Right atrium auricular region (tissue), 2 donors: ENCODE measurements at regions not wholly inside any gene's neighbourhood (a gene's known extent, or its start where the extent isn't known, plus 50 kb on each side); places are given as distances from the start of the nearest gene placed in this dataset.

Source experiments
- DNase-seq: peaks from one replicate; pipeline ENCODE4 v3.0.0-alpha.2; 2019; ENCODE audit warnings: low spot score
- H3K27ac ChIP-seq, 2 donors: fragments of 200-600 bp; sonication (generic); 1 replicate in 1 of 2; 2 replicates in 1 of 2; pipeline ENCODE4 v1.5.1; 2016 to 2019
- H3K27me3 ChIP-seq, 2 donors: fragments of 200-600 bp; sonication (generic); one replicate each; pipeline versions ENCODE4 v1.5.1 to v1.6.0; 2017 to 2019
- H3K36me3 ChIP-seq: fragments of 200-600 bp; sonication (generic); one replicate; pipeline ENCODE4 v1.5.1; 2016
- H3K4me1 ChIP-seq, 2 donors: fragments of 200-600 bp; sonication (generic); one replicate each; pipeline versions ENCODE4 v1.5.1 to v1.6.0; 2017 to 2019
- H3K4me3 ChIP-seq, 2 donors: fragments of 200-600 bp; sonication (generic); 1 replicate in 1 of 2; 2 replicates in 1 of 2; pipeline ENCODE4 v1.5.1; 2017 to 2019; ENCODE audit warnings: mild to moderate bottlenecking in 1 of 2, moderate library complexity in 1 of 2
- H3K9me3 ChIP-seq, 2 donors: fragments of 200-600 bp; sonication (generic); one replicate each; pipeline ENCODE4 v1.5.1; 2019
- TF ChIP-seq, protein P1 (sequence below), 2 donors: fragments of 200-600 bp; sonication (generic); IDR thresholded peaks; one replicate each; pipeline ENCODE4 v1.5.1; 2019; ENCODE audit warnings: antibody characterized with exemption in 2 of 2

DNA sequence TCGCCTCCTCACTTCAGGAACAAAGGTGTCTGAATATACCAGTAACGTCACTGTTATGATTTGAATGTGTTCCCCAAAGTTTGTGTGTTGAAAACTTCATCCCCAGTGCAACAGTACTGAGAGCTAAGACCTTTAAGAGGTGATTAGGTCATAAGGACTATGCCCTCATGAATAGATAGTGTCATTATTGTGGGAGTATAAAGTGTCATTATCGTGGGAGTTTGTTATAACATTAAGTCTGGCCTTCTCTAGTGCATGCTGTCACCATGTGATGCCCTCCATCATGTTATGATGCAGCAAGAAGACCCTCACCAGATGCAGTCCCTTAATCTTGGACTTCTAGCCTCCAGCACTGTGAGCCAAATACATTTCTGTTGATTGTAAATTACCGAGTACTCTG is 53.7 kb upstream of the TLE3 start:
- DNase-seq, result no peak
- no peak overlapping the region for H3K4me3 ChIP-seq
- H3K27ac ChIP-seq, result no peak overlapping the region
- H3K4me1 ChIP-seq, result peaks cover 0 to 39% of the 10 kb centered on the region in 2 donors
- H3K36me3 ChIP-seq, result no peaks in the 10 kb centered on the region
- TF ChIP-seq, protein P1, sequence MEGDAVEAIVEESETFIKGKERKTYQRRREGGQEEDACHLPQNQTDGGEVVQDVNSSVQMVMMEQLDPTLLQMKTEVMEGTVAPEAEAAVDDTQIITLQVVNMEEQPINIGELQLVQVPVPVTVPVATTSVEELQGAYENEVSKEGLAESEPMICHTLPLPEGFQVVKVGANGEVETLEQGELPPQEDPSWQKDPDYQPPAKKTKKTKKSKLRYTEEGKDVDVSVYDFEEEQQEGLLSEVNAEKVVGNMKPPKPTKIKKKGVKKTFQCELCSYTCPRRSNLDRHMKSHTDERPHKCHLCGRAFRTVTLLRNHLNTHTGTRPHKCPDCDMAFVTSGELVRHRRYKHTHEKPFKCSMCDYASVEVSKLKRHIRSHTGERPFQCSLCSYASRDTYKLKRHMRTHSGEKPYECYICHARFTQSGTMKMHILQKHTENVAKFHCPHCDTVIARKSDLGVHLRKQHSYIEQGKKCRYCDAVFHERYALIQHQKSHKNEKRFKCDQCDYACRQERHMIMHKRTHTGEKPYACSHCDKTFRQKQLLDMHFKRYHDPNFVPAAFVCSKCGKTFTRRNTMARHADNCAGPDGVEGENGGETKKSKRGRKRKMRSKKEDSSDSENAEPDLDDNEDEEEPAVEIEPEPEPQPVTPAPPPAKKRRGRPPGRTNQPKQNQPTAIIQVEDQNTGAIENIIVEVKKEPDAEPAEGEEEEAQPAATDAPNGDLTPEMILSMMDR (IDR thresholded peaks at IDR 0.05), result no peak
- no peaks in the 10 kb centered on the region for H3K27me3 ChIP-seq
- no peaks in the 10 kb centered on the region for H3K9me3 ChIP-seq

DNA sequence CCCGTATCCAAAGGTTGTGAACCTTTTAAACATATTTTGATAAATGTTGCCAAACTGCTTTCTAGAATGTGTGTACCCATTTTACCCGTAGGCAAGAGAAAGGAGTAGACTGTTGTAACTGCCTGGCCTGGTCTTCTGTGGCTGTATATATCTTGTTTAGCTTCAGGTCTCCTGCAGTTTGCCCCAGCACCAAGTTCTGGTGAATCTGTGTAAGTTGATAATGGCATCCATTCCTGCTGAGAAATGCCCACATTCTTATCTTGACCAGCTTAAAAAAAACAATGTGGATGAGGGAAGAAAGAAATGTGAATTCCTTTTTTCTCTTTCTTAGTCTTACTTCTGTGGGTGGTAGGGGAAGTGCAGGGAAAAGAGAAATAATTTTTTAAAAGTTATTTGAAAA is 53.3 kb upstream of the TLE3 start:
- no peak overlapping the region for H3K4me3 ChIP-seq
- H3K4me1 ChIP-seq, result peaks cover 0 to 35% of the 10 kb centered on the region in 2 donors
- no peaks in the 10 kb centered on the region for H3K9me3 ChIP-seq
- H3K27ac ChIP-seq, result no peak overlapping the region
- no peaks in the 10 kb centered on the region for H3K36me3 ChIP-seq
- TF ChIP-seq, protein P1 (IDR thresholded peaks at IDR 0.05), result no peak
- no peaks in the 10 kb centered on the region for H3K27me3 ChIP-seq
- no peak for DNase-seq

DNA sequence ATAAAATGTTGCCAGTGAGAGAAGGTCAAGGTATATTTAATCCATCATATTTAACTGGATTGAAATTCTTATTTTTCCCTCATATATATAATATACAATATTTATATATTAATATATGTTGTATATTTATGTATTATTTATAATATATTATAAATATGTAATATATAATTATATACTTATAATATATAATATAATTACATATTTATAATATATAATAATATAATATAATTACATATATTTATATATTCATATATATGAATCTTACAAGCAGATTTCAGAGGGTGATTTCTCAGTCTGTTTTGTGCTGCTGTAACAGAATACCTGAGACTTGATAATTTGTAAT is 52.7 kb upstream of the TLE3 start:
- Histone ChIP-seq H3K9me3 (no peaks in the 10 kb centered on the region), H3K36me3 (no peaks in the 10 kb centered on the region), H3K27me3 (no peaks in the 10 kb centered on the region), H3K4me1 (peaks cover 0 to 30% of the 10 kb centered on the region in 2 donors), H3K27ac (no peak overlapping the region), H3K4me3 (no peak overlapping the region)
- DNase-seq, result no peak
- TF ChIP-seq, protein P1 (IDR thresholded peaks at IDR 0.05), result no peak

DNA sequence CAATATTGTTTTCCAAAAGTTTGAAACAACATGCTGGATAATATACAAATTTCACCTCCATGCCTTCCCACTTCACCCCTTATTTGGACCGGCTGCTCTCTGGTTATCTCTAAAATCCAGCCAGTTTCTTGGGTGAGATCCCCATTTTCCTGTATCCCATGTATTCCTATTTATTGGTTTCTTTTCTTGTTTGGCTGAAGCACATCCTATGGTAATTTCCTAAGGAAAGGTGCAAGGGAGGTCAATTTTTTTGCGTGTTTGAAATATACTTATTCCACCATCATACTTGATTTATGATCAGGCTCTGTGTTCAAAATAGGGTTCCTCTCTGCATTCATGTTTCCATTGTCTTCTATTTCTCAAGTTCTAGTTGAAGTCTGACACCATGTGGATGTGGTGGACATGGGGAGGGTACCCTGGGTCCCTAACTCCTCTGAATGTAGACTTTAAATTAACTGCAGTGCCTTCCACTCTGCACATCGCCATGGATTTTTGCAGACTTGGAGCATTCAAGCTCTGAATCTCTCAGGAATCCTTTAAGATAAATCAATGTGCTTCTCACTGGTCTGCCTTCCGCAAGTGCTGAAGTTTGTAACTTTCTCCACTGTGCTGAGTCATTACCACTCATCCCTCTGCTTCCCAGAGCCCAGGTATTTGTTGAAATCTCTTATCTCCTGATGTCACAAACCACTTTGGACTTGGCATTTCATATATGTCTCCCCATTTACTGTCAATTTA is 52.1 kb upstream of the TLE3 start:
- DNase-seq, result no peak
- TF ChIP-seq, protein P1 (IDR thresholded peaks at IDR 0.05), result no peak

DNA sequence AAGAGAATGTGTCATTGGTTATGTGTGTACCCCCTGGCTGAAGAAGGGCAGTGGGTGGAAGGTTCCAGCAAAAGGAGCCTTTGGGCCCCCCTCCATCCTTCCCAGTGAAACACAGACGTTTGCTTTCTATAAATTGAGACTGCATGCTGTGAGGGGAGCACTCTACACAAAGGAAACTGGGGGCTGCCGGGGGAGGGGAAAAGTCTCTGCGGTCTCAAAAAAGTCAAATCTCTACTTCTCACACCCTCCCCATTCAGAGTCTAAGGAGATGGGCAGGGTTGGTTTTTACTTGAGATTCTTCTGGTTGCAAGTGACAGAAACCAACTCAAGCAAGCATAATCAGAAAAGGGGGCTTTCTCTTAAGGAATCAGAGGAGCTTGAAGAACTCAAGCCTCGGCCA is 50.1 kb upstream of the TLE3 start:
- H3K4me3 ChIP-seq, result no peak overlapping the region
- no peak overlapping the region for H3K27ac ChIP-seq
- no peaks in the 10 kb centered on the region for H3K27me3 ChIP-seq
- no peaks in the 10 kb centered on the region for H3K36me3 ChIP-seq
- DNase-seq, result no peak
- H3K4me1 ChIP-seq, result peaks cover 0 to 15% of the 10 kb centered on the region in 2 donors
- TF ChIP-seq, protein P1 (IDR thresholded peaks at IDR 0.05), result no peak
- H3K9me3 ChIP-seq, result no peaks in the 10 kb centered on the region

More for the DNA sequence above, 52.1 kb upstream of the TLE3 start:
- H3K27ac ChIP-seq, result no peak overlapping the region
- peaks cover 0 to 25% of the 10 kb centered on the region in 2 donors for H3K4me1 ChIP-seq
- no peaks in the 10 kb centered on the region for H3K27me3 ChIP-seq
- H3K4me3 ChIP-seq, result no peak overlapping the region
- no peaks in the 10 kb centered on the region for H3K36me3 ChIP-seq
- no peaks in the 10 kb centered on the region for H3K9me3 ChIP-seq
